ENCODE measurements at regions not wholly inside any gene's neighbourhood (a gene's known extent, or its start where the extent isn't known, plus 50 kb on each side); places are given as distances from the start of the nearest gene placed in this dataset.

- TF ChIP-seq CTCF (IDR thresholded peaks at IDR 0.05): no peak
- peak overlapping the region; percentile 11 for H3K27ac ChIP-seq
- H3K4me3 ChIP-seq (ENCODE audit: low read depth in 1 of 2, low read length in 1 of 2): no peak overlapping the region
- no peaks in the 10 kb centered on the region for H3K9me3 ChIP-seq
- no peaks in the 10 kb centered on the region for H3K36me3 ChIP-seq
- H3K27me3 ChIP-seq: peaks cover 9% of the 10 kb centered on the region
- H3K4me1 ChIP-seq (ENCODE audit: control insufficient read depth in 1 of 2, insufficient read depth in 1 of 2, low read depth in 1 of 2, low read length in 1 of 2): peaks cover 7 to 13% of the 10 kb centered on the region in 2 experiments
These were observed 58.9 kb upstream of the KITLG start for GRCh38 chr12:88638966-88639760.

DNA sequence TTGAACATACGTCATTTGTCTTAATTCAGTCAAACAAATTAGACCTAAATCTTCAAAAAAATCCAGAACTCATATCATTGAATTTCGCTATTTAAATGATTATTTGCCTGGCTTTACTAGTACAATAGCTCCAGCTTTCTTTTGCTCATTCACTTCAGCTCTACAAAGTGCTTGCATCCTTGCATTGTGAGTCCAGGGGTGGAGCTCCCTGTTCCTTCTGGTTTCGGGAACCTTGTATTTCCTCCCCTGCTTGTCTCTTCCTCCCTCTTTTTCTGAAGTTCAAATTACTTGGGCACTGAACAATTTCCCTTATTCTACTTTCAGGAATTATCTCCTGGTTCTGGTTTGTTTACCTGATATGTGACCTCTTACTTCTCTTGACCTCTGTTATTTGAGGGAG, 58.1 kb upstream of the KITLG start:
- H3K9me3 ChIP-seq: no peaks in the 10 kb centered on the region
- peaks cover 9% of the 10 kb centered on the region for H3K27me3 ChIP-seq
- H3K4me3 ChIP-seq (ENCODE audit: low read depth in 1 of 2, low read length in 1 of 2): no peak overlapping the region
- H3K36me3 ChIP-seq: no peaks in the 10 kb centered on the region
- no peak for TF ChIP-seq CTCF (IDR thresholded peaks at IDR 0.05)
- peaks cover 7 to 13% of the 10 kb centered on the region in 2 experiments for H3K4me1 ChIP-seq (ENCODE audit: control insufficient read depth in 1 of 2, insufficient read depth in 1 of 2, low read depth in 1 of 2, low read length in 1 of 2)
- no peak overlapping the region for H3K27ac ChIP-seq

DNA sequence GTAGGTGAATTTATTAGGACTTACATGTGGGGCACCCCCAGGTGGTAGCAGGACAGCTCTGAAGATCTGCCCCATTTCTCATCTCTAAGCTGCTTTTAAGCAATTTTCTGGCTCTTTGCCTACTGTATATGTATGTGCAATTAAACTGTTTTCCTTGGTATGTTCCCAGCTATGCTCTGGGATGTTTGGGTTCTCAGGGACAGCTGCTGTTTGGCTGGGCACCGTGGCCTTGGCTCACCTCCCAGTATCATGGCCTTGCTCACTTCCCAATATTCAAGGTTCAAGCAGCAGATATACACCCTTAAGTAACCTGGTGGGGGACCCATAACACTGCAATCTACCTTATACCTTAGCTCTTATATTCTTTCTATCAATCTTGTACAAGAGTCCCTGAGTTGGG, 53.7 kb upstream of the KITLG start:
- Histone ChIP-seq H3K4me3 (ENCODE audit: low read depth in 1 of 2, low read length in 1 of 2) (no peak overlapping the region), H3K4me1 (ENCODE audit: control insufficient read depth in 1 of 2, insufficient read depth in 1 of 2, low read depth in 1 of 2, low read length in 1 of 2) (peaks cover 2 to 7% of the 10 kb centered on the region in 2 experiments), H3K9me3 (no peaks in the 10 kb centered on the region), H3K27ac (no peak overlapping the region), H3K36me3 (no peaks in the 10 kb centered on the region), H3K27me3 (peaks cover 3% of the 10 kb centered on the region)
- no peak for TF ChIP-seq CTCF (IDR thresholded peaks at IDR 0.05)

GRCh38 chr12:88633312-88633711, 53.0 kb upstream of the KITLG start:
- no peak for TF ChIP-seq CTCF (IDR thresholded peaks at IDR 0.05)
- H3K9me3 ChIP-seq: no peaks in the 10 kb centered on the region
- no peak overlapping the region for H3K27ac ChIP-seq
- H3K36me3 ChIP-seq: no peaks in the 10 kb centered on the region
- H3K27me3 ChIP-seq: peaks cover 3% of the 10 kb centered on the region
- no peak overlapping the region for H3K4me3 ChIP-seq (ENCODE audit: low read depth in 1 of 2, low read length in 1 of 2)
- H3K4me1 ChIP-seq (ENCODE audit: control insufficient read depth in 1 of 2, insufficient read depth in 1 of 2, low read depth in 1 of 2, low read length in 1 of 2): peaks cover 0 to under 1% of the 10 kb centered on the region in 2 experiments

- Histone ChIP-seq H3K36me3 (no peaks in the 10 kb centered on the region), H3K4me1 (ENCODE audit: control insufficient read depth in 1 of 2, insufficient read depth in 1 of 2, low read depth in 1 of 2, low read length in 1 of 2) (no peaks in the 10 kb centered on the region), H3K27ac (no peak overlapping the region), H3K27me3 (peaks cover 3% of the 10 kb centered on the region), H3K9me3 (no peaks in the 10 kb centered on the region), H3K4me3 (ENCODE audit: low read depth in 1 of 2, low read length in 1 of 2) (no peak overlapping the region)
- TF ChIP-seq CTCF (IDR thresholded peaks at IDR 0.05): no peak
These were observed 50.3 kb upstream of the KITLG start for GRCh38 chr12:88630561-88630960.
